ENCODE measurements at regions not wholly inside any gene's neighbourhood (a gene's known extent, or its start where the extent isn't known, plus 50 kb on each side); places are given as distances from the start of the nearest gene placed in this dataset.

GRCh38 chr5:162248107-162248713, 180.6 kb downstream of the GABRG2 start:
- Histone ChIP-seq H3K4me1 (ENCODE audit: insufficient read depth) (no peaks in the 10 kb centered on the region), H3K27ac (no peak overlapping the region), H3K4me3 (no peak overlapping the region), H3K36me3 (no peaks in the 10 kb centered on the region), H3K27me3 (no peaks in the 10 kb centered on the region), H3K9me3 (no peaks in the 10 kb centered on the region)
- intact Hi-C loops (cut with DNase I): no loop called here
- no peak for DNase-seq
- TF ChIP-seq EP300 (IDR thresholded peaks at IDR 0.05) (no peak), CTCF (IDR thresholded peaks at IDR 0.05) (no peak), POLR2A (IDR thresholded peaks at IDR 0.05) (no peak)
- WGBS, 3 donors: 78 to 79% (median 79%) methylated on average over 11 of the region's 11 CpGs

GRCh38 chr5:162256711-162257110, 189.1 kb downstream of the GABRG2 start:
- no peak for DNase-seq
- intact Hi-C loops (cut with DNase I): no loop called here
- TF ChIP-seq CTCF (IDR thresholded peaks at IDR 0.05) (no peak), POLR2A (IDR thresholded peaks at IDR 0.05) (no peak), EP300 (IDR thresholded peaks at IDR 0.05) (no peak)
- H3K4me3 ChIP-seq: no peak overlapping the region
- H3K9me3 ChIP-seq: no peaks in the 10 kb centered on the region
- no peak overlapping the region for H3K27ac ChIP-seq
- H3K36me3 ChIP-seq: no peaks in the 10 kb centered on the region
- no peaks in the 10 kb centered on the region for H3K4me1 ChIP-seq (ENCODE audit: insufficient read depth)
- H3K27me3 ChIP-seq: no peaks in the 10 kb centered on the region
- WGBS, 3 donors: 61 to 83% (median 74%) methylated on average over 1 of the region's 1 CpG

- Histone ChIP-seq H3K36me3 (no peaks in the 10 kb centered on the region), H3K4me1 (ENCODE audit: insufficient read depth) (no peaks in the 10 kb centered on the region), H3K27ac (no peak overlapping the region), H3K4me3 (no peak overlapping the region), H3K9me3 (no peaks in the 10 kb centered on the region), H3K27me3 (no peaks in the 10 kb centered on the region)
- no peak for DNase-seq
- WGBS, 3 donors: 83 to 89% (median 87%) methylated on average over 12 of the region's 12 CpGs
- intact Hi-C loops (cut with DNase I): no loop called here
- TF ChIP-seq EP300 (IDR thresholded peaks at IDR 0.05) (no peak), CTCF (IDR thresholded peaks at IDR 0.05) (no peak), POLR2A (IDR thresholded peaks at IDR 0.05) (no peak)
Observed at GRCh38 chr5:162268694-162269481, 201.3 kb downstream of the GABRG2 start.

- no peaks in the 10 kb centered on the region for H3K4me1 ChIP-seq (ENCODE audit: insufficient read depth)
- TF ChIP-seq POLR2A (IDR thresholded peaks at IDR 0.05): no peak
- no peak for TF ChIP-seq EP300 (IDR thresholded peaks at IDR 0.05)
- no peak for TF ChIP-seq CTCF (IDR thresholded peaks at IDR 0.05)
- no peak overlapping the region for H3K27ac ChIP-seq
- DNase-seq: no peak
- H3K4me3 ChIP-seq: no peak overlapping the region
- WGBS, 3 donors: 89 to 93% (median 90%) methylated on average over 1 of the region's 1 CpG
- H3K27me3 ChIP-seq: no peaks in the 10 kb centered on the region
- no peaks in the 10 kb centered on the region for H3K36me3 ChIP-seq
- H3K9me3 ChIP-seq: no peaks in the 10 kb centered on the region
- intact Hi-C loops (cut with DNase I): no loop called here
Observed at GRCh38 chr5:162272417-162272816, 204.8 kb downstream of the GABRG2 start.

All from ovary (tissue), 7 donors.